ENCODE measurements at regions not wholly inside any gene's neighbourhood (a gene's known extent, or its start where the extent isn't known, plus 50 kb on each side); places are given as distances from the start of the nearest gene placed in this dataset.

DNA sequence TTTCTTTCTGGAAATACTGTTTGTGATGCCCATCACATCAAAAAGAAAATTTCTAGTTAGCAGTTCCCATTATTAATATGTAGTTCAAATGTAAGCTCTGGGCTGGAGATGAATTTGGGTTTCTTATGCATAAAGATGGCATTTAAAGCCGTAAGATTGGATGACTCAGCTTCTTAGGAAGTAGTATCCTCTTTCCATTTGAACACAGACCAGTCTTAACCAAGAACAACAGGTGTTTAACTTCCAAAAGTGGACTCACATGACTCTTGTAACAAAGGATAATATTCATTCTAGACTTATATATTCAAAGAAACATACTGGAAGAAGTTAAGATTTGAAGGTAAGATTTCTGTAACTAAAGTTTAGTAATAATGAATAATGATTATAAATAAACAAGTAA is 330.5 kb downstream of the TLR4 start (continued):
- no peak for TF ChIP-seq SREBF2 (IDR thresholded peaks at IDR 0.05; ENCODE audit: low read length)

DNA sequence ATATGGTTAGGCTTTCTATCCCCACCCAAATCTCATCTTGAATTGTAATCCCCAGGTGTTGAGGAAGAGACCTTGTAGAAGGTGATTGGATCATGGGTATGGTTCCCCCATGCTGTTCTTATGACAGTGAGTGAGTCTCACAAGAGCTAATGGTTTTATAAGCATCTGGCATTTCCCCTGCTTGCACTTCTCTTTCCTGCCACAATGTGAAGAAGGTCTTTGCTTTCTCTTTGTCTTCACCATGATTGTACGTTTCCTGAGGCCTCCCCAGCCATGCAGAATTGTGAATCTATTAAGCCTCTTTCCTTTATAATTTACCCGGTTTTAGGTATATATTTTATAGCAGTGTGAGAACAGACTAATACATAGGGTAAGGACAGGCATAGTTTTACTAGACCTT is 334.5 kb downstream of the TLR4 start:
- Histone ChIP-seq H3K27ac (ENCODE audit: control insufficient read depth, insufficient read depth) (no peak overlapping the region), H4K20me1 (ENCODE audit: control insufficient read depth, insufficient read depth) (no peaks in the 10 kb centered on the region), H3K9me3 (replicated peaks; ENCODE audit: control insufficient read depth, insufficient read depth, low read length) (no peaks in the 10 kb centered on the region), H3K4me2 (ENCODE audit: control insufficient read depth, insufficient read depth) (no peak overlapping the region), H3K27me3 (replicated peaks in 1 of 2; ENCODE audit: control insufficient read depth in 2 of 2, insufficient read depth in 2 of 2, low read length in 1 of 2) (no peaks in the 10 kb centered on the region), H3K4me3 (no peak overlapping the region), H3K9ac (ENCODE audit: control insufficient read depth, insufficient read depth, low read length) (no peak overlapping the region), H3K36me3 (ENCODE audit: control insufficient read depth in 2 of 2, insufficient read depth in 2 of 2, low read length in 1 of 2) (no peaks in the 10 kb centered on the region), H2AFZ (ENCODE audit: control insufficient read depth, low read depth, low read length) (no peak overlapping the region), H3K79me2 (ENCODE audit: control insufficient read depth, insufficient read depth, low read length) (no peaks in the 10 kb centered on the region), H3K4me1 (ENCODE audit: control insufficient read depth, insufficient read depth, low read length) (no peaks in the 10 kb centered on the region)
- in situ Hi-C loops (cut with MboI) (no loop called here), intact Hi-C loops (cut with micrococcal nuclease; ENCODE audit: unreplicated experiment) (no loop called here)
- BruUV-seq (replicated peaks): no TSS peak
- SMC1A ChIA-PET (ENCODE audit: uncharacterized antibody, unreplicated experiment): interaction anchor here (0.6 kb wide), 1 partner anchor 1874 kb away, joined by 3 read pairs; no protein-coding TSS in a partner anchor
- FAIRE-seq (no peak), ATAC-seq (no peak), DNase-seq (ENCODE audit: low read depth, low spot score) (no peak)
- RAD21 ChIA-PET (ENCODE audit: unreplicated experiment): no interaction called here
- POLR2A ChIA-PET: no interaction called here
- no peak for TF ChIP-seq TCF12 (IDR thresholded peaks at IDR 0.05; ENCODE audit: low read depth, low read length)
- no peak for TF ChIP-seq ZNF687 (IDR thresholded peaks at IDR 0.05)
- TF ChIP-seq, protein P1, sequence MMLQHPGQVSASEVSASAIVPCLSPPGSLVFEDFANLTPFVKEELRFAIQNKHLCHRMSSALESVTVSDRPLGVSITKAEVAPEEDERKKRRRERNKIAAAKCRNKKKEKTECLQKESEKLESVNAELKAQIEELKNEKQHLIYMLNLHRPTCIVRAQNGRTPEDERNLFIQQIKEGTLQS (IDR thresholded peaks at IDR 0.05; ENCODE audit: borderline replicate concordance, extremely low read depth, low read depth, low read length): no peak
- TF ChIP-seq, protein P2, sequence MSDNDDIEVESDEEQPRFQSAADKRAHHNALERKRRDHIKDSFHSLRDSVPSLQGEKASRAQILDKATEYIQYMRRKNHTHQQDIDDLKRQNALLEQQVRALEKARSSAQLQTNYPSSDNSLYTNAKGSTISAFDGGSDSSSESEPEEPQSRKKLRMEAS (IDR thresholded peaks at IDR 0.05; ENCODE audit: low read depth, low read length): no peak
- no peak for TF ChIP-seq RELA (IDR thresholded peaks at IDR 0.05; ENCODE audit: borderline replicate concordance, partially characterized antibody)
- no peak for TF ChIP-seq SMARCA5 (IDR thresholded peaks at IDR 0.05)
- TF ChIP-seq CHD1 (IDR thresholded peaks at IDR 0.05; ENCODE audit: low read depth, low read length): no peak
- no peak for TF ChIP-seq EP300 (IDR thresholded peaks at IDR 0.05; ENCODE audit: borderline replicate concordance in 1 of 2, control insufficient read depth in 1 of 2, low read depth in 2 of 2, low read length in 2 of 2)
- no peak for TF ChIP-seq PRDM15 (CRISPR knock-in tag; IDR thresholded peaks at IDR 0.05)
- TF ChIP-seq MEF2B (IDR thresholded peaks at IDR 0.05; ENCODE audit: partially characterized antibody, poor library complexity, severe bottlenecking): no peak
- no peak for TF ChIP-seq FOXM1 (IDR thresholded peaks at IDR 0.05; ENCODE audit: low read depth, low read length)
- CTCF ChIA-PET: no interaction called here
- WGBS (ENCODE audit: insufficient coverage, insufficient replicate concordance, low lambda C conversion rate, missing lambda C conversion rate): 0% methylated on average over 2 of the region's 2 CpGs

All from GM12878 (cell line).